GM19372 (cell line): ENCODE measurements at regions not wholly inside any gene's neighbourhood (a gene's known extent, or its start where the extent isn't known, plus 50 kb on each side); places are given as distances from the start of the nearest gene placed in this dataset.
"Not testable (repeated sequence)": the region's sequence is repeated elsewhere in the genome, so short reads cannot be mapped to it uniquely, and the experiment has no call there.

Source experiments
- ATAC-seq: cut with Tn5 transposase; IDR thresholded peaks from one replicate; pipeline ENCODE4 v1.9.1; 2021; ENCODE audit warnings: mild to moderate bottlenecking, low read depth, moderate library complexity; ENCODE audit not compliant: unreplicated experiment

- ATAC-seq, result no peak
Observed at GRCh38 chr6:148602136-148602535, 144.7 kb upstream of the UST start.

- ATAC-seq, result no peak
Observed at GRCh38 chr6:148608199-148608951, 138.5 kb upstream of the UST start.

DNA sequence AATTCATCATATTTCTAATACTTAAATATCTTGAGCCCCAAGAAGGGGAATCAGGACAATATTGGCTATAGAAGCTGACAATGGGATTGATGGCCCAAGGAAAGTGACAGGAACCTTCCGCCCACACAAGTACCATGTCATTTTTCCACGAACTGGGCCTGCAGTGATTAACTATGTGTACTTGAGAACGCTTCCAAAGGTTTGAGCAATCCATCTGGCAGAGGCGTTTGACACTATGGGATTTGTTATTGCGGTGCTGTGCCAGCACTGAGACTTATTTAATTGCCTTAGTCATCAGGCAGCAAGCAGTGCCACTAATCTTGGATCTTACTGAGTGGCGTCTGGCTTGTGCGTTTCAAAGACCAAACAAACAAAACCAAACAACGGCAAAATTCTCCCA, 135.6 kb upstream of the UST start:
- ATAC-seq, result no peak

GRCh38 chr6:148612043-148612442, 134.8 kb upstream of the UST start:
- ATAC-seq, result no peak

DNA sequence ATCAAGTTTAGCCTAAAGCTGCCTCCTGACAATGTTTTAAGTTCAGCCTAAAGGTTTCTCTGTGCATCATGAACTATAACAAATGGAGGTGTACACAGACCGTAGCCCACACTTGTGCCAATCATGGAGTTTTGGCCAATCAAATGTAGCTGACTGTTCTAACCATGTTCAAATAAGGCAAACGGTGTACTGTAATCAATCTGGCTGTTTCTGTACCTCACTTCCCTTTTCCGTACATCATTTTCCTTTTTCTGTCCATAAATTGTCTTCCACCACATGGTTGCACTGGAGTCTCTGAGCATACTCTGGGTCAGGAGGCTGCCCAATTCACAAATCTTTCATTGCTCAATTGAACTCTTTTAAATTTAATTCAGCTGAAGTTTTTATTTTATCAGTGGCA, 132.2 kb upstream of the UST start:
- no peak for ATAC-seq

- ATAC-seq, result no peak
Observed at GRCh38 chr6:148616841-148617240, 130.0 kb upstream of the UST start.

DNA sequence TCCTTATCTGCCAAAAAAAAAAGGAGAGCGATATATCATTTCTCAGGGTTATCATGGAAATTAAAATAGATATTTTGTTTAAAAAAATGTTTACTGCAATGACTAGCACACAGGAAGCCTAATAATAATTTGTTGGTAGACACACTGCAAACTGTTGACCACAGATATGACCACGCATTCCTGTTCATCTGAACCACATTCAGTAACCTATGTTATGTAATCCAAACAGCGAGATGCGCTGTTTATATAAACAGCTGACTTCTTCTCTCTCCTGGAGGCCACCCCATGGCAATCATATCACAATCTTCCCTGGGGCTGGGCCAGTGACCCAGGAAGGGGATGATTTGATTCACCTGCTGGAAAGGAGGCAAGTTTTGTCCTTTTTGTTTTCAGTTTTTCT, 129.3 kb upstream of the UST start:
- ATAC-seq, result no peak

GRCh38 chr6:148619891-148620290, 126.9 kb upstream of the UST start:
- ATAC-seq, result no peak

DNA sequence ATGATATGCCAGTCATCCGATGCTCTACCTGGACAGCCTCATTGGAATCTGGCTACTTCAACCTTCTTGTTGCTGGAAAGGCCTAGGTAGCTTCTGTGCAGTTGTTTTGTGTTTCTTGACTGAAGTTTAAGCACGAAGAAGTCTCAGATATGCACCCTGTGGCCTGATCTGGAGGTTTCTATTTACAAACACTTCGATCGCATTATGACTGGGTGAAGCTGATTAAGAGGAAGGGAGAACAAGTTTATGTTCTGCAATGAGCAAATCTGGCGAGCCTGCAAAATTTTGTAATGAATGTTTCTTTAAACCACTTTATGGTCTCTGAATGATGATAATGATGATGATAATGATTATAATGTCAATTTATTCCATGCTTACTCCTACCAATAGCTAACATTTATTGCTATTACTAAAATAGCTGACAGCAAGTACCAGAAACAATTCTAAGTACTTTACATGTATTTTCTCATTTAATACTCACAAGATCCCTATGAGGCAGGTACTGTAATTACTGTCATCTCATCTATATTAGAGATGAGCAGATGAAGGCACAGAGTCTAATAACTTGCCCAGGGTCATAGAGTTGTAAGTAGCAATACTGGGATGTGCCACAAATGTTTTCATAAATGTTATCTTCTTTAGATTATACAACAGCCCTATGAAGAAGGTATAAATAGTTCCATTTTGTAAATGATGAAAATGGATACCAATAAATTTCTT, 126.1 kb upstream of the UST start:
- peak; percentile 77 for ATAC-seq

DNA sequence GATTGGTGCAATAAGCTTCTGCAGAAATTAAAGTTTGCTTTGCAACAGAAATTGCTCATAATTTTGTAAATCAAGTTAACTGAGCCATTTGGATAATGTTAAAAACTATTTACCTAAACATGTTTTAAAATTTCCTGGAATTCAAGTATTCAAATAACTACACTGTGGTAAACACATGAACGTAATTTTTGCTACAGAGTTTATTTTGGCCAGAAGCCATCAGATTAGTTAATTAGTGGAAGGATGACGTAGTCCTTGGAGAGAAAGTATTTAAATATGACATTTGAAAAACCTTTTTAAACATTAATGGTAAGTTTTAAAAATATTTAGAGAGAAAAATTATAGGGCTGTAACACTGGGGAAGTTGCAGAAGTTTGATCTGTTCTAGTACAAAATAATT, 121.2 kb upstream of the UST start:
- ATAC-seq, result no peak

DNA sequence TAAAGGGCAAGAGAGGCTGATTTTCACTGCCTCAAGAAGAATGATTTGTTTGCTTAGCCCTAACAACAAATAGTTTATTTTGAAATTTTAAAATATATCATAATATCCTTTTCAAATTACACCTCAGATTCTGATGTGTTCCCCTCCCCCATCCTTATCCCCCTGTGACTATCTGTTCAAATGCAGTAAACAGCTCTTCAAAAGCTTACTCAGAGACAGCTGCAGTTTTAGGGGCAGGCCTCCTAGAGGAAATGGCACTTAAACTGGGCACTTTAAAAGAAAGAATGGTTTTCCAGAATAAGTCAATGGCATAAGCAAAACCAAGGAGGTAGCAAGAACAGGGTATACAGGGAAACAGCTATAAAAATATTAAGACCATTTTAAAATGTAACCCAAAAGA, 118.6 kb upstream of the UST start:
- no peak for ATAC-seq

DNA sequence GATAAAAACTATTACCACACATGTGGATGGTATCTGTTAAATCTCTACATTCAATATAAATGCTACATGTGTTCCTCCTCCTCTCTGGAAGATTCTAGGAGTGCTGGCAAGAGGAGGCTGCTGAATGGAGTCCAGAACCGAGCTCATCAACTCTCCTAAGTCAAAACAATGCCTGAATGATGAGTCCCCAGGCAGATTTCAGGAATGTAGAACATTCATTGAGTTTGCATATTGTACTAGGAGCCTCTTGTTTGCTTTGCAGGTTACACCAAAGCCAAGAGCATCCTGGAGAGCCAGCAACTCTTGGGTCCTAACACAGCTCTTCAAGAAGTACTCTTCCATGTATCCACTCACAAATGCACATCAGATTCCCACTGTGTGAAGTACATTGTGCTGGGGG, 117.6 kb upstream of the UST start:
- no peak for ATAC-seq

DNA sequence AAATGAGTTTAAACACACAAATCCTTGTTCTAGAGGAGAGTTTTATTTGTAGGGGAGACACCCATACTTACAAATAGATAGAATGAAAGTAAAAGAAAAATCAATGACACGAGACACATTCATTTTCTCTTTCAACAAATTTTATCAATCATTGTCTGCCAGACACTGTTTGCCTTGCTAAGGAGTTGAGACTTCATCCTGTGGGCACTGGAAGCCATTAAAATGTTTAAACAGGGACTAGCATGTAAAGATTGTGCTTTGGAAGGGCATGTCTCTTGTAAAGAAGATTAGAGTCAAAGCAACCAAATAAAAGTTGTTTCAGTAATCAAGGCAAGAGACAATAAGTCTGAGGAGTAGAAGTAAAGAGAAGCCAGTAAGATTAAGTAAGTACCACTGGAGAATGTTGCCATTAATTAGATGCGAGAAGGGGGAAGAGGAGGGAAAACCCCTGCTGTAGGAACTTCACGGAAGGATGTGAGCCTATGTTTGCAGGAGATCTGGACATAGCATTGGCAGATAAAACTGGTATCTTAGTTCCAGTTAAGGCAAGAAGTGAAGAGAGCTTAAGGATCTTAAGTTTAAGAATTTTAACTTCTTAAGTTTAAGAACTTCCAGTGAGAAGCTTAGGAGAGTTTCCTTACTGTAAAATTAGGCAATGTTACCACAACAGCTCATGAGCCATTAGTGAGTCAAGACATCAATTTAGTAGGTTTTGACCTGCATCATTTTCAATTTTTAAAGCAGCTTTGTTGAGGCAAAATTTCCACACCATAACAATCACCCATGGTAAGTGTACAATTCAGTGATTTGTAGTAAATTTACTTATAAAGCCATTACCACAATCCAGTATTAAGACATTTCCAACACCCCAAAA, 117.0 kb upstream of the UST start:
- ATAC-seq, result no peak

DNA sequence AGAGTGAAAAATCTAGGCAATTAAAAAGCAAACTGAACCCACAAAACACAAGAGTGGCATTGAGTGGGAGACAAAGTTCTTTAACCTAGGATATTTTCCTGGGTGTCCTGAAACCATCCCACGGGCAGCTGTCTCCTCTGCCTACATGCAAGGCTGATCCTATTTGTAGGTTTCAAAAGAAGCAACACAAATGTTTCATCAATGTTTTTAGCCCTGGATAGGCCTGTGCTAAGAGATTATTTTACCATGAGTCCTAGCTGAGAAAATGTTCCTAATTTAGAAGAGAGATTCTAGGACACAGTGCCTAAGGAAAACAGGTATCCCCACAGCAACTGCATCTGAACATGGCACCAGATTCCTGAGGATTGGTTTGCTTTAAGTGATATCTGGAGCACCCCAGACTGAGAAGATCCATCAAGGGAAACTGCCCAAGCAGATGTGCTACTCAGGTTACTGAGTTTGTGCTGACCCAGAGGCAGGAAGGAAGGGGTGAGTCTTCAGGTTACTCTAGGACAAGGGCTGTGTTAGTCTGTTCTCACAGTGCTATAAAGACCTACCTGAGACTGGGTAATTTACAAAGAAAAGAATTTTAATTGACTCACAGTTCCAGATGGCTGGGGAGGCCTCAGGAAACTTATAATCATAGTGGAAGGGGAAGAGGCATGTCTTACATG, 111.6 kb upstream of the UST start:
- no peak for ATAC-seq

- ATAC-seq, result not testable (repeated sequence)
Observed at GRCh38 chr6:148641836-148642235, 105.0 kb upstream of the UST start.

DNA sequence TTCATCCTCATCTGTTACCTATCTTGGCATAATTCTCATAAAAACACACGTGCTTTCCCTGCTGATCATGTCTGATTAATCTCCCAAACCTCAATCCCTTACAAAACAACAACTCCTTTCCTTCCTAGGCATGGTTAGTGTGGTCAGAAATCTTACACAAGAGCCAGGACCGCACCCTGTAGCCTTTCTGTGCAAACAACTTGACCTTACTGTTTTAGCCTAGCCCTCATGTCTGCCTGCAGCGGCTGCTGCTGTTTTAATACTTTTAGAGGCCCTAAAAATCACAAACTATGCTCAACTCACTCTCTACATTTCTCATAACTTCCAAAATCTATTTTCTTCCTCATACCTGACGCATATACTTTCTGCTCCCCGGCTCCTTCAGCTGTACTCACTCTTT, 103.6 kb upstream of the UST start:
- ATAC-seq, result not testable (repeated sequence)

- not testable (repeated sequence) for ATAC-seq
Observed at GRCh38 chr6:148645049-148645448, 101.8 kb upstream of the UST start.

DNA sequence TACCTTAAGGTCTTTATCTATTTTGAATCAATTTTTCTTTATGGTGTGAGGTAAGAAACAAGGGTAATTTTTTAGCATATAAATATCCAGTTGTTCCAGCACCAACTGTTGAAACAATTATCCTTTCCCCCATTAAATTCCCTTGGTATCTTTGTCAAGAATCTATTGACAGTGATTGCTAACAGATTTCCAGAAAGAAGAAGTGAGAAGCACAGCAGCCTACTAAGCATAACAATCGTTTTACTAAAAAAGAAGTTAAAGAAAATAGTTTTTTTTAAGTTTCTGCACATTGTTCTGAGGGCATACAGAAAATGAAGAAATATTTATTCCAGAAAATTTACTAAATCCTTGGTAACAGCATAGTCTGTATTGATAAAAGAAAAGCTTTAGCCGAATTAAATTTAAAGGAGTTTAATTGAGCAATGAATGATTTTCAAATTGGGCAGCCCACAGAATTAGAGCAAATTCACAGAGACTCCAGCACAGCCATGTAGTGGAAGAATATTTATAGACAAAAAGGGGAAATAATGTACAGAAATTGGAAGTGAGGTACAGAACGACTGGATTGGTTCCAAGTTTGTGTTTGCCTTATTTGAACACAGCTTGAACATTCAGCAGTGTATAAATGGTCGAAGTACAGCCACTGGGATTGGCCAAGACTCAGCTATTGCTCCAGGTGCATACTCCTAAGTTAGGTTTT, 97.9 kb upstream of the UST start:
- ATAC-seq, result no peak

DNA sequence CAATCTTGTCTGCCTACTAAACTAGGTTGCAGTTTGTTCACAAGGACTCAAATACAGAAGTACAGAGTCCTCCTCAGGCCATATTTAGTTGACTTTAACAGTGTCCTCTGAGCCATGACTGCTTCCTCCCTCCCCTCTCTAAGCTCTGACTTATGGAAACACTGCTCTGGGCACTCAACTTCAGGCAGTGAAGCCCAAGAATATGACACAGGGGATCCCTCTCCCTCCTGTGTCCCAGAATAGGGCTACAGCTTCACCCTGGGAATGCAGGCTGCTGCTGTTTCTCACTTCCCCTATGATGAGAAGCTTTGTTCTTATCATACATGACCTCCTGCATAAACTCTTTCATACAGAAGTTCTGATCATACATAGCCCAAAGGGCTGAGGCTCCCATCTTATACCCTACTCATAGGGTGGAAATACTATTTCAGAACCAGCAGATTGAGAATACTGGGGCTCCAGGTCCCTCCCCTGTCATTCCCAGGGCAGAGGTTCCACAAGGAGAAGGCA, 97.3 kb upstream of the UST start:
- ATAC-seq, result no peak

- no peak for ATAC-seq
Observed at GRCh38 chr6:148650941-148651505, 95.8 kb upstream of the UST start.
